ENCODE measurements at regions not wholly inside any gene's neighbourhood (a gene's known extent, or its start where the extent isn't known, plus 50 kb on each side); places are given as distances from the start of the nearest gene placed in this dataset.
A peak's percentile ranks its signal among the peaks of the same experiment; 100 is the strongest.

- Histone ChIP-seq H4K20me1 (replicated peaks; ENCODE audit: control insufficient read depth, insufficient read depth, low read length) (no peaks in the 10 kb centered on the region), H3K4me1 (replicated peaks in 1 of 2; ENCODE audit: control insufficient read depth in 2 of 2, insufficient read depth in 2 of 2, low read length in 2 of 2) (peaks cover 0 to 2% of the 10 kb centered on the region in 2 experiments; a peak in 2 of 5 replicates), H3K79me2 (ENCODE audit: control insufficient read depth, insufficient read depth, low read length) (no peaks in the 10 kb centered on the region), H3K9ac (ENCODE audit: insufficient read depth in 1 of 2, low read depth in 2 of 2, low read length in 2 of 2) (no peak overlapping the region), H3K9me3 (replicated peaks; ENCODE audit: control insufficient read depth, insufficient read depth, low read depth, low read length) (peaks cover 3% of the 10 kb centered on the region; the same call in 1 of the 2 replicates), H3K4me2 (ENCODE audit: insufficient read depth, low read length) (no peak overlapping the region), H3K27ac (ENCODE audit: extremely low read depth, low read depth, low read length) (no peak overlapping the region), H2AFZ (ENCODE audit: low read depth, low read length) (no peak overlapping the region), H3K9me1 (ENCODE audit: control insufficient read depth, insufficient read depth, low read length) (no peaks in the 10 kb centered on the region), H3K4me3 (no peak overlapping the region), H3K27me3 (ENCODE audit: control insufficient read depth in 2 of 2, insufficient read depth in 2 of 2, low read length in 2 of 2) (peaks cover 6 to 24% of the 10 kb centered on the region in 2 experiments), H3K36me3 (ENCODE audit: control insufficient read depth, insufficient read depth, low read length) (no peaks in the 10 kb centered on the region)
- TF ChIP-seq PCBP1 (IDR thresholded peaks at IDR 0.05; ENCODE audit: low read depth, low read length, poor library complexity, severe bottlenecking) (peak; percentile 44), RBM14 (IDR thresholded peaks at IDR 0.05; ENCODE audit: borderline replicate concordance, insufficient read depth, low read depth, low read length) (0 out of 2 replicates have a peak, but pooled peaks have one; percentile 21), SP2 (IDR thresholded peaks at IDR 0.05; ENCODE audit: extremely low read depth, low read depth, low read length, poor library complexity, severe bottlenecking) (no peak)
- no TSS peak for BruUV-seq (replicated peaks)
- DNase-seq (ENCODE audit: extremely low read depth in 1 of 4, low spot score in 3 of 4) (no peak), FAIRE-seq (no peak), ATAC-seq (no peak)
- in situ Hi-C loops (cut with MboI) (no loop called here), intact Hi-C loops (cut with micrococcal nuclease) (no loop called here)
- CTCF ChIA-PET (ENCODE audit: low intra/inter-chr PET ratio): no interaction called here
- WGBS (ENCODE audit: insufficient coverage, low coverage, missing lambda C conversion rate): 66% methylated on average over 18 of the region's 34 CpGs
- POLR2A ChIA-PET: no interaction called here
Observed at GRCh38 chr6:163630572-163630971, 216.1 kb downstream of the QKI start.

DNA sequence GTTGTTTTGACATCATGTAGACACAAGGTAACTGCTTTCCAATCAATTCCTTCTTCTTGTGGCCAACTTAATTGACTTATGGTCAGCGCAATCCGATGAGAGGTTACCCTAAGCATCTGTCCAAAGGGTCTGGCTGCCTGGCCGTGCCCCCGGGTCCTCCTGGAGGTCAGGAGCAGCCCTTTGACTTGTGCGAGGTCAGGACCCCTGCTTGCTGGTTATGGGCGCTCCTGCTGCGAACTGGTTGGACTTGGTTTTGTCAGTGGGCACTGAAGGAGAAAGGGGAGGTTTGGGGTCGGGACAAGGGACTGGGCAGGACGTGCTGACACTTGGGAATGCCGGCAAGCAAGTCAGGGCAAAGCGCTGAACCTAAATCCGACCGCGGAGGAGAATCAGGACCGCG is 215.6 kb downstream of the QKI start:
- H4K20me1 ChIP-seq (replicated peaks; ENCODE audit: control insufficient read depth, insufficient read depth, low read length): no peaks in the 10 kb centered on the region
- FAIRE-seq (no peak), ATAC-seq (no peak), DNase-seq (ENCODE audit: extremely low read depth in 1 of 4, low spot score in 3 of 4) (no peak)
- peaks cover 0 to 2% of the 10 kb centered on the region in 2 experiments; a peak in 2 of 5 replicates for H3K4me1 ChIP-seq (replicated peaks in 1 of 2; ENCODE audit: control insufficient read depth in 2 of 2, insufficient read depth in 2 of 2, low read length in 2 of 2)
- no peak overlapping the region for H3K4me3 ChIP-seq
- H2AFZ ChIP-seq (ENCODE audit: low read depth, low read length): no peak overlapping the region
- H3K9ac ChIP-seq (ENCODE audit: insufficient read depth in 1 of 2, low read depth in 2 of 2, low read length in 2 of 2): no peak overlapping the region
- BruUV-seq (replicated peaks): no TSS peak
- no peaks in the 10 kb centered on the region for H3K9me1 ChIP-seq (ENCODE audit: control insufficient read depth, insufficient read depth, low read length)
- 46% methylated on average over 11 of the region's 16 CpGs for WGBS (ENCODE audit: insufficient coverage, low coverage, missing lambda C conversion rate)
- H3K9me3 ChIP-seq (replicated peaks; ENCODE audit: control insufficient read depth, insufficient read depth, low read depth, low read length): peaks cover 3% of the 10 kb centered on the region; the same call in 1 of the 2 replicates
- POLR2A ChIA-PET: no interaction called here
- no peaks in the 10 kb centered on the region for H3K79me2 ChIP-seq (ENCODE audit: control insufficient read depth, insufficient read depth, low read length)
- peaks cover 3 to 20% of the 10 kb centered on the region in 2 experiments; a peak in 4 of 5 replicates for H3K27me3 ChIP-seq (ENCODE audit: control insufficient read depth in 2 of 2, insufficient read depth in 2 of 2, low read length in 2 of 2)
- intact Hi-C loops (cut with micrococcal nuclease) (no loop called here), in situ Hi-C loops (cut with MboI) (no loop called here)
- H3K4me2 ChIP-seq (ENCODE audit: insufficient read depth, low read length): no peak overlapping the region
- CTCF ChIA-PET (ENCODE audit: low intra/inter-chr PET ratio): no interaction called here
- no peaks in the 10 kb centered on the region for H3K36me3 ChIP-seq (ENCODE audit: control insufficient read depth, insufficient read depth, low read length)
- no peak overlapping the region for H3K27ac ChIP-seq (ENCODE audit: extremely low read depth, low read depth, low read length)
- TF ChIP-seq KLF10 (CRISPR knock-in tag; IDR thresholded peaks at IDR 0.05) (no peak), SMAD2 (IDR thresholded peaks at IDR 0.05; ENCODE audit: low read depth, low read length) (no peak), ARID1B (IDR thresholded peaks at IDR 0.05) (no peak), ARNT (IDR thresholded peaks at IDR 0.05) (no peak), TEAD4 (IDR thresholded peaks at IDR 0.05; ENCODE audit: low read length) (no peak), TEAD4 (CRISPR knock-in tag; IDR thresholded peaks at IDR 0.05; ENCODE audit: borderline replicate concordance) (no peak), SRF (CRISPR knock-in tag; IDR thresholded peaks at IDR 0.05) (no peak)
- TF ChIP-seq, protein P1, sequence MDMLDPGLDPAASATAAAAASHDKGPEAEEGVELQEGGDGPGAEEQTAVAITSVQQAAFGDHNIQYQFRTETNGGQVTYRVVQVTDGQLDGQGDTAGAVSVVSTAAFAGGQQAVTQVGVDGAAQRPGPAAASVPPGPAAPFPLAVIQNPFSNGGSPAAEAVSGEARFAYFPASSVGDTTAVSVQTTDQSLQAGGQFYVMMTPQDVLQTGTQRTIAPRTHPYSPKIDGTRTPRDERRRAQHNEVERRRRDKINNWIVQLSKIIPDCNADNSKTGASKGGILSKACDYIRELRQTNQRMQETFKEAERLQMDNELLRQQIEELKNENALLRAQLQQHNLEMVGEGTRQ (CRISPR knock-in tag; IDR thresholded peaks at IDR 0.05): no peak
- TF ChIP-seq, protein P2, sequence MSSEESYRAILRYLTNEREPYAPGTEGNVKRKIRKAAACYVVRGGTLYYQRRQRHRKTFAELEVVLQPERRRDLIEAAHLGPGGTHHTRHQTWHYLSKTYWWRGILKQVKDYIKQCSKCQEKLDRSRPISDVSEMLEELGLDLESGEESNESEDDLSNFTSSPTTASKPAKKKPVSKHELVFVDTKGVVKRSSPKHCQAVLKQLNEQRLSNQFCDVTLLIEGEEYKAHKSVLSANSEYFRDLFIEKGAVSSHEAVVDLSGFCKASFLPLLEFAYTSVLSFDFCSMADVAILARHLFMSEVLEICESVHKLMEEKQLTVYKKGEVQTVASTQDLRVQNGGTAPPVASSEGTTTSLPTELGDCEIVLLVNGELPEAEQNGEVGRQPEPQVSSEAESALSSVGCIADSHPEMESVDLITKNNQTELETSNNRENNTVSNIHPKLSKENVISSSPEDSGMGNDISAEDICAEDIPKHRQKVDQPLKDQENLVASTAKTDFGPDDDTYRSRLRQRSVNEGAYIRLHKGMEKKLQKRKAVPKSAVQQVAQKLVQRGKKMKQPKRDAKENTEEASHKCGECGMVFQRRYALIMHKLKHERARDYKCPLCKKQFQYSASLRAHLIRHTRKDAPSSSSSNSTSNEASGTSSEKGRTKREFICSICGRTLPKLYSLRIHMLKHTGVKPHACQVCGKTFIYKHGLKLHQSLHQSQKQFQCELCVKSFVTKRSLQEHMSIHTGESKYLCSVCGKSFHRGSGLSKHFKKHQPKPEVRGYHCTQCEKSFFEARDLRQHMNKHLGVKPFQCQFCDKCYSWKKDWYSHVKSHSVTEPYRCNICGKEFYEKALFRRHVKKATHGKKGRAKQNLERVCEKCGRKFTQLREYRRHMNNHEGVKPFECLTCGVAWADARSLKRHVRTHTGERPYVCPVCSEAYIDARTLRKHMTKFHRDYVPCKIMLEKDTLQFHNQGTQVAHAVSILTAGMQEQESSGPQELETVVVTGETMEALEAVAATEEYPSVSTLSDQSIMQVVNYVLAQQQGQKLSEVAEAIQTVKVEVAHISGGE (CRISPR knock-in tag; IDR thresholded peaks at IDR 0.05): no peak

Data from K562 (cell line).